AG08395 (cell line): ENCODE measurements at regions not wholly inside any gene's neighbourhood (a gene's known extent, or its start where the extent isn't known, plus 50 kb on each side); places are given as distances from the start of the nearest gene placed in this dataset.
"Not testable (repeated sequence)": the region's sequence is repeated elsewhere in the genome, so short reads cannot be mapped to it uniquely, and the experiment has no call there.

ENCODE experiments used
- DNase-seq: peaks from one replicate; pipeline ENCODE4 v3.0.0; 2012; ENCODE audit warnings: mixed read lengths, low spot score

- DNase-seq = not testable (repeated sequence)
Observed at GRCh38 chr2:7641272-7641671, 724.1 kb downstream of the RNF144A start.

GRCh38 chr2:7646024-7646423 is 728.8 kb downstream of the RNF144A start:
- no peak for DNase-seq

GRCh38 chr2:7646661-7647060 is 729.4 kb downstream of the RNF144A start:
- no peak for DNase-seq

GRCh38 chr2:7648221-7648795 is 731.1 kb downstream of the RNF144A start:
- DNase-seq = no peak

- DNase-seq = no peak
Observed at GRCh38 chr2:7649461-7650228, 732.4 kb downstream of the RNF144A start.

- DNase-seq = no peak
Observed at GRCh38 chr2:7653617-7654016, 736.4 kb downstream of the RNF144A start.

- DNase-seq = no peak
Observed at GRCh38 chr2:7655629-7656028, 738.4 kb downstream of the RNF144A start.

- DNase-seq = not testable (repeated sequence)
Observed at GRCh38 chr2:7657526-7657925, 740.3 kb downstream of the RNF144A start.

GRCh38 chr2:7658486-7658885 is 741.3 kb downstream of the RNF144A start:
- DNase-seq = no peak

- DNase-seq = no peak
Observed at GRCh38 chr2:7660816-7661215, 743.6 kb downstream of the RNF144A start.

- no peak for DNase-seq
Observed at GRCh38 chr2:7661502-7661901, 744.3 kb downstream of the RNF144A start.

- no peak for DNase-seq
Observed at GRCh38 chr2:7665880-7666279, 748.7 kb downstream of the RNF144A start.

GRCh38 chr2:7666596-7667259 is 749.5 kb downstream of the RNF144A start:
- no peak for DNase-seq

GRCh38 chr2:7667260-7667757 is 750.1 kb downstream of the RNF144A start:
- no peak for DNase-seq

- peak; percentile 50 for DNase-seq
Observed at GRCh38 chr2:7670905-7671641, 753.9 kb downstream of the RNF144A start.

GRCh38 chr2:7672027-7672684 is 754.9 kb downstream of the RNF144A start:
- no peak for DNase-seq

GRCh38 chr2:7672685-7673071 is 755.5 kb downstream of the RNF144A start:
- no peak for DNase-seq

GRCh38 chr2:7673101-7673500 is 755.9 kb downstream of the RNF144A start:
- no peak for DNase-seq

GRCh38 chr2:7673853-7674252 is 756.6 kb downstream of the RNF144A start:
- peak; percentile 18 for DNase-seq

GRCh38 chr2:7674606-7675005 is 757.4 kb downstream of the RNF144A start:
- DNase-seq = peak; percentile 31

GRCh38 chr2:7676714-7677113 is 759.5 kb downstream of the RNF144A start:
- DNase-seq = no peak
